DND-41 (cell line): ENCODE measurements at regions not wholly inside any gene's neighbourhood (a gene's known extent, or its start where the extent isn't known, plus 50 kb on each side); places are given as distances from the start of the nearest gene placed in this dataset.

Source experiments
- ATAC-seq: fragments of 200-7000 bp; cut with Tn5 transposase; 3 replicates; pipeline ENCODE4 v1.9.1; 2021; ENCODE audit warnings: low read depth; ENCODE audit not compliant: insufficient read depth
- DNase-seq: peaks from one replicate; pipeline ENCODE4 v3.0.0-alpha.2; 2020
- H2AFZ ChIP-seq: 2 replicates; pipeline ENCODE4 v1.6.0; 2012; ENCODE audit warnings: low read depth, low read length
- H3K27ac ChIP-seq: 2 replicates; pipeline ENCODE4 v1.5.1; 2012; ENCODE audit warnings: low read length, inconsistent platforms
- H3K27me3 ChIP-seq: fragments of 200-600 bp; sonication (generic); 2 replicates; pipeline ENCODE4 v1.6.0; 2012; ENCODE audit warnings: low read length, mild to moderate bottlenecking, inconsistent platforms; ENCODE audit not compliant: insufficient read depth, poor library complexity
- H3K36me3 ChIP-seq: 2 replicates; pipeline ENCODE4 v1.5.1; 2012; ENCODE audit warnings: low read length, inconsistent platforms; ENCODE audit not compliant: insufficient read depth
- H3K4me1 ChIP-seq: 2 replicates; pipeline ENCODE4 v1.5.1; 2012; ENCODE audit warnings: mild to moderate bottlenecking, low read length; ENCODE audit not compliant: insufficient read depth
- H3K4me2 ChIP-seq: 2 replicates; pipeline ENCODE4 v1.6.0; 2012; ENCODE audit warnings: mild to moderate bottlenecking, moderate library complexity, low read length, inconsistent platforms; ENCODE audit not compliant: insufficient read depth
- H3K4me3 ChIP-seq, 2 experiments: fragments of 200-600 bp in 1 of 2; shearing (Covaris generic) in 1 of 2; 2 replicates each; pipeline ENCODE4 v1.5.1; 2012 to 2016; ENCODE audit warnings: inconsistent platforms in 2 of 2, low read length in 2 of 2, mild to moderate bottlenecking in 2 of 2, low read depth in 1 of 2, moderate library complexity in 1 of 2
- H3K79me2 ChIP-seq: 2 replicates; pipeline ENCODE4 v1.6.0; 2012; ENCODE audit warnings: low read length, inconsistent platforms; ENCODE audit not compliant: insufficient read depth
- H3K9ac ChIP-seq: 2 replicates; pipeline ENCODE4 v1.6.0; 2012; ENCODE audit warnings: low read depth, mild to moderate bottlenecking, inconsistent platforms, low read length, moderate library complexity
- H3K9me3 ChIP-seq: 2 replicates; pipeline ENCODE4 v1.5.1; 2012; ENCODE audit warnings: low read length, moderate library complexity, mild to moderate bottlenecking, inconsistent platforms; ENCODE audit not compliant: insufficient read depth, severe bottlenecking
- H4K20me1 ChIP-seq: 2 replicates; pipeline ENCODE4 v1.6.0; 2012; ENCODE audit warnings: low read length; ENCODE audit not compliant: insufficient read depth
- EZH2 ChIP-seq: IDR thresholded peaks from 3 replicates; pipeline ENCODE4 v1.6.1; 2012; ENCODE audit warnings: borderline replicate concordance, low read depth, mild to moderate bottlenecking, moderate library complexity, low read length, inconsistent platforms; ENCODE audit not compliant: severe bottlenecking
- TF ChIP-seq, protein P1 (sequence below): IDR thresholded peaks from 2 replicates; pipeline ENCODE4 v1.5.1; 2012; ENCODE audit warnings: borderline replicate concordance, low read length, moderate library complexity, mild to moderate bottlenecking; ENCODE audit not compliant: poor library complexity, severe bottlenecking; ENCODE audit errors: extremely low read depth

DNA sequence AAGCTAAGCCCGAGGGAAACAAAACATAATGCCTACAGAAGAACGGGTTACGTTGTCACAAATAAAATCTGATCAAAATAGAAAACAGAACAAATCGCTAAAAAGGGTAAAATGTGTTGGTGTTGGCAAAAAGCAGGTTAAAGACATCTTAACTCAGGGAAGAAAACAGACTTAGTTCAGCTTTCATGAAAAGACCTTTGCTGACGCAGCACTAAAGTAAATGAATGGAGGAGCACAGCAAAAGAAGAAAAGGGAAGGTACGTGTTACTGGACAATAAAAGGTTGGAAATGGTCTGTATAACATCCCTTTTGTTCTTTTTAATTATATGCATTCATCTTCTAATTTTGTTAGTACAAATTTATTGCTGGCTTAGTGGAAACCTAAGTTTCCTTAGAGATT is 117.4 kb upstream of the DSEL start:
- Histone ChIP-seq H3K4me2 (no peak overlapping the region), H3K79me2 (no peaks in the 10 kb centered on the region), H3K36me3 (no peaks in the 10 kb centered on the region), H4K20me1 (no peaks in the 10 kb centered on the region), H2AFZ (no peak overlapping the region), H3K4me3 (no peak overlapping the region), H3K9ac (no peak overlapping the region), H3K4me1 (no peaks in the 10 kb centered on the region), H3K9me3 (no peaks in the 10 kb centered on the region), H3K27ac (no peak overlapping the region), H3K27me3 (no peaks in the 10 kb centered on the region)
- no peak for ATAC-seq
- no peak for TF ChIP-seq EZH2
- TF ChIP-seq, protein P1, sequence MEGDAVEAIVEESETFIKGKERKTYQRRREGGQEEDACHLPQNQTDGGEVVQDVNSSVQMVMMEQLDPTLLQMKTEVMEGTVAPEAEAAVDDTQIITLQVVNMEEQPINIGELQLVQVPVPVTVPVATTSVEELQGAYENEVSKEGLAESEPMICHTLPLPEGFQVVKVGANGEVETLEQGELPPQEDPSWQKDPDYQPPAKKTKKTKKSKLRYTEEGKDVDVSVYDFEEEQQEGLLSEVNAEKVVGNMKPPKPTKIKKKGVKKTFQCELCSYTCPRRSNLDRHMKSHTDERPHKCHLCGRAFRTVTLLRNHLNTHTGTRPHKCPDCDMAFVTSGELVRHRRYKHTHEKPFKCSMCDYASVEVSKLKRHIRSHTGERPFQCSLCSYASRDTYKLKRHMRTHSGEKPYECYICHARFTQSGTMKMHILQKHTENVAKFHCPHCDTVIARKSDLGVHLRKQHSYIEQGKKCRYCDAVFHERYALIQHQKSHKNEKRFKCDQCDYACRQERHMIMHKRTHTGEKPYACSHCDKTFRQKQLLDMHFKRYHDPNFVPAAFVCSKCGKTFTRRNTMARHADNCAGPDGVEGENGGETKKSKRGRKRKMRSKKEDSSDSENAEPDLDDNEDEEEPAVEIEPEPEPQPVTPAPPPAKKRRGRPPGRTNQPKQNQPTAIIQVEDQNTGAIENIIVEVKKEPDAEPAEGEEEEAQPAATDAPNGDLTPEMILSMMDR: no peak
- DNase-seq: no peak

DNA sequence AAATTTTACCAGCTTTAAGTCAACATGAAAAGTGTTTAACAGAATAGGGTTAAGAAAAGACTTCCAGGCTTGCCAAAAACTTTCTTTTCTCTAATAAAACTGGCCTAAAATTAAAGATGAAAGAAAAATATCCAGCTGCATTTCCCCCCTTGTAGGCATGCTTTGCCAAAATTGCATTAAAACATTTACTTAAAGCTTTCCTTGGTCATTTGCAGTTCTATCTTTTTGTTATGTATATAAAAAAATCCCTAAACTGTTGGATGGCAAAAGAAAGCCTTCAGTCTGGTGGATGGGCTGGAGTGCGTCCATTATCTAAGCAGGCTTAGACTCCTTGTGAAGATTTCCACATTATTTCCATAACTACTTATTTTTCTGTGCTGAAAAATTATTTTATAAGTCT is 105.4 kb upstream of the DSEL start:
- Histone ChIP-seq H4K20me1 (no peaks in the 10 kb centered on the region), H3K4me1 (no peaks in the 10 kb centered on the region), H3K36me3 (no peaks in the 10 kb centered on the region), H3K9me3 (no peaks in the 10 kb centered on the region), H3K27me3 (no peaks in the 10 kb centered on the region), H3K4me3 (no peak overlapping the region), H2AFZ (no peak overlapping the region), H3K79me2 (no peaks in the 10 kb centered on the region), H3K9ac (no peak overlapping the region), H3K4me2 (no peak overlapping the region), H3K27ac (no peak overlapping the region)
- ATAC-seq (no peak), DNase-seq (no peak)
- TF ChIP-seq, protein P1: no peak
- no peak for TF ChIP-seq EZH2

DNA sequence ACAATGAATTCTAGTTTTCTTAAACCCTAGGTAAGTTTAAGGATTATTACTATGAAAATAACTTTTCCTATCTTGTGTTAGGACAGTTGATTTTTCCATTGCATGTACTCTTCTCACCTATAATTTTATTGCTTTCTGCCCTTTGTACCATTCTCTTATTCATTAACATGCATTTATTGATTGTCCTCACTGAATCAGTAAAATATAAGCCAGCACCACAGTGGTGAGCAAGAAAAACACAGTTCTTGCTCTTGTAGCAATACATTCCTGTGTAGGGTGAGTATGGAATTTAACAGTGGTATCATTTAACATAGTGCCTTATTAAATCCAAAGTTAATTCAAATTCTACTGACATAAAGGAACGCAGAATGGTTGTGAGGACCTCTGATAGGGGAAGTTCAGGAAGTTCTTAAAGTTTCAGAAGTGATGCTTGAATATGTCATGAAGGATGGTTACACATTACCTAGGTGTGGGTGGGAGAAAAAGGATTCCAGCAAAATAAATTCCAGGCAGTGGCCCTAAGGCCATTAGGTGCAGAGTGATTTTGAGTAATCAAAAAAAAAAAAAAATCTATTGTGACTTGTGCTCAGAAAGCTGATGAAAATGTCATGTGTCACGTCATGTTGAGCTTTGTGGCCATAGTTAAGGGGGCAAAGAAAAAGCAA is 104.7 kb upstream of the DSEL start:
- H3K4me3 ChIP-seq: no peak overlapping the region
- no peaks in the 10 kb centered on the region for H3K79me2 ChIP-seq
- no peak overlapping the region for H3K27ac ChIP-seq
- no peaks in the 10 kb centered on the region for H3K36me3 ChIP-seq
- H3K27me3 ChIP-seq: no peaks in the 10 kb centered on the region
- H3K9ac ChIP-seq: no peak overlapping the region
- TF ChIP-seq, protein P1: no peak
- no peak for TF ChIP-seq EZH2
- H3K4me2 ChIP-seq: no peak overlapping the region
- no peak for DNase-seq
- H2AFZ ChIP-seq: no peak overlapping the region
- no peak for ATAC-seq
- no peaks in the 10 kb centered on the region for H3K9me3 ChIP-seq
- no peaks in the 10 kb centered on the region for H3K4me1 ChIP-seq
- H4K20me1 ChIP-seq: no peaks in the 10 kb centered on the region
